Stimulated activated CD4-positive, alpha-beta T cell treated with anti-CD3 and anti-CD28 coated beads, Interleukin-1b, Interleukin-23, amount 100 ng/mL, for 48 hours (primary cell): ENCODE measurements at regions not wholly inside any gene's neighbourhood (a gene's known extent, or its start where the extent isn't known, plus 50 kb on each side); places are given as distances from the start of the nearest gene placed in this dataset.

Experiments used
- DNase-seq: peaks from one replicate; pipeline ENCODE4 v3.0.0-alpha.2; 2020

- DNase-seq: no peak
Observed at GRCh38 chr2:23128684-23129292, 256.2 kb upstream of the KLHL29 start.

GRCh38 chr2:23131066-23131575, 253.9 kb upstream of the KLHL29 start:
- DNase-seq: no peak

- DNase-seq: no peak
Observed at GRCh38 chr2:23132000-23132399, 253.0 kb upstream of the KLHL29 start.

- DNase-seq: no peak
Observed at GRCh38 chr2:23132823-23133595, 252.0 kb upstream of the KLHL29 start.

GRCh38 chr2:23134726-23135125, 250.3 kb upstream of the KLHL29 start:
- no peak for DNase-seq

GRCh38 chr2:23135481-23136100, 249.4 kb upstream of the KLHL29 start:
- DNase-seq: no peak

- no peak for DNase-seq
Observed at GRCh38 chr2:23137166-23137565, 247.8 kb upstream of the KLHL29 start.

GRCh38 chr2:23138701-23139100, 246.3 kb upstream of the KLHL29 start:
- DNase-seq: no peak

GRCh38 chr2:23145460-23145859, 239.5 kb upstream of the KLHL29 start:
- no peak for DNase-seq

- no peak for DNase-seq
Observed at GRCh38 chr2:23146011-23146410, 239.0 kb upstream of the KLHL29 start.

GRCh38 chr2:23148342-23148741, 236.6 kb upstream of the KLHL29 start:
- DNase-seq: no peak

GRCh38 chr2:23149777-23150176, 235.2 kb upstream of the KLHL29 start:
- no peak for DNase-seq

- DNase-seq: no peak
Observed at GRCh38 chr2:23153484-23153883, 231.5 kb upstream of the KLHL29 start.

GRCh38 chr2:23155022-23155421, 230.0 kb upstream of the KLHL29 start:
- DNase-seq: no peak

GRCh38 chr2:23157812-23158211, 227.2 kb upstream of the KLHL29 start:
- no peak for DNase-seq

- no peak for DNase-seq
Observed at GRCh38 chr2:23158306-23158705, 226.7 kb upstream of the KLHL29 start.

GRCh38 chr2:23159746-23160405, 225.1 kb upstream of the KLHL29 start:
- no peak for DNase-seq

GRCh38 chr2:23164173-23164572, 220.8 kb upstream of the KLHL29 start:
- DNase-seq: no peak

- no peak for DNase-seq
Observed at GRCh38 chr2:23169896-23170295, 215.1 kb upstream of the KLHL29 start.

GRCh38 chr2:23171108-23171507, 213.9 kb upstream of the KLHL29 start:
- no peak for DNase-seq

GRCh38 chr2:23178396-23178795, 206.6 kb upstream of the KLHL29 start:
- DNase-seq: no peak

GRCh38 chr2:23183733-23184132, 201.2 kb upstream of the KLHL29 start:
- no peak for DNase-seq

GRCh38 chr2:23198316-23199114, 186.5 kb upstream of the KLHL29 start:
- DNase-seq: no peak
